ENCODE measurements at regions not wholly inside any gene's neighbourhood (a gene's known extent, or its start where the extent isn't known, plus 50 kb on each side); places are given as distances from the start of the nearest gene placed in this dataset.

DNA sequence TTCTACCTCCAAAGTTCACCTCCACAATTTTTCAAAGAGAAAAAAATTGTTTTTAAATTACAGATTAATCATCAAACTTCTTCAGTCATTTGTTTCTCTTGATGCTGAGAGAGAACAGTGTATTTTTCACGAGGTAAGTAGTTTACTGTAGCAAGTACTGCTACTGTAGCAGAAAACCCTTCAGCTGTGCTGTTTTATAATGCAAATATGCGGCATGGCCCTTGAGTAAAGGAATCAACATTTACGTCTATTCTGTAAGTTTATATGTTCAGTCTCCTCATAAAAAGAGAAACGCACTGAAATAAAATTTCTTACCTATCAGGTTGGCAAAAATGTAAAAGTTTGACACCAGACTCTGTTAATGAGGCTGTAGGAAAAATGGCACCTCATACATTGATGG, 399.0 kb downstream of the NKX6-1 start:
- no peaks in the 10 kb centered on the region for H4K20me1 ChIP-seq (replicated peaks; ENCODE audit: insufficient read depth)
- peaks cover 17% of the 10 kb centered on the region for H3K4me1 ChIP-seq (ENCODE audit: insufficient read depth)
- DNase-seq (ENCODE audit: low spot score) (peak; percentile 35), ATAC-seq (peak; percentile 61)
- H3F3A ChIP-seq (replicated peaks; ENCODE audit: low read depth), result no peaks in the 10 kb centered on the region
- no peak overlapping the region for H3K27ac ChIP-seq (ENCODE audit: low read depth)
- no peaks in the 10 kb centered on the region for H3K9me2 ChIP-seq (ENCODE audit: insufficient read depth)
- peak overlapping the region; percentile 6; the same call in 1 of the 2 replicates for H3K4me2 ChIP-seq
- Mint-ChIP-seq H3K4me3 (no peak overlapping the region), H3K36me3 (ENCODE audit: low read depth) (no peaks in the 10 kb centered on the region), H3K27me3 (ENCODE audit: insufficient read depth, low read depth, poor library complexity) (no peaks in the 10 kb centered on the region), H3K9me3 (no peaks in the 10 kb centered on the region), H3K27ac (peak overlapping the region; percentile 27; the same call in 1 of the 2 replicates), H3K4me1 (peaks cover 13% of the 10 kb centered on the region)
- H3K79me2 ChIP-seq (replicated peaks; ENCODE audit: insufficient read depth), result no peaks in the 10 kb centered on the region
- TF ChIP-seq ZNF114 (CRISPR knock-in tag; IDR thresholded peaks at IDR 0.05), result no peak
- TF ChIP-seq, protein P1, sequence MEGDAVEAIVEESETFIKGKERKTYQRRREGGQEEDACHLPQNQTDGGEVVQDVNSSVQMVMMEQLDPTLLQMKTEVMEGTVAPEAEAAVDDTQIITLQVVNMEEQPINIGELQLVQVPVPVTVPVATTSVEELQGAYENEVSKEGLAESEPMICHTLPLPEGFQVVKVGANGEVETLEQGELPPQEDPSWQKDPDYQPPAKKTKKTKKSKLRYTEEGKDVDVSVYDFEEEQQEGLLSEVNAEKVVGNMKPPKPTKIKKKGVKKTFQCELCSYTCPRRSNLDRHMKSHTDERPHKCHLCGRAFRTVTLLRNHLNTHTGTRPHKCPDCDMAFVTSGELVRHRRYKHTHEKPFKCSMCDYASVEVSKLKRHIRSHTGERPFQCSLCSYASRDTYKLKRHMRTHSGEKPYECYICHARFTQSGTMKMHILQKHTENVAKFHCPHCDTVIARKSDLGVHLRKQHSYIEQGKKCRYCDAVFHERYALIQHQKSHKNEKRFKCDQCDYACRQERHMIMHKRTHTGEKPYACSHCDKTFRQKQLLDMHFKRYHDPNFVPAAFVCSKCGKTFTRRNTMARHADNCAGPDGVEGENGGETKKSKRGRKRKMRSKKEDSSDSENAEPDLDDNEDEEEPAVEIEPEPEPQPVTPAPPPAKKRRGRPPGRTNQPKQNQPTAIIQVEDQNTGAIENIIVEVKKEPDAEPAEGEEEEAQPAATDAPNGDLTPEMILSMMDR (conservative IDR thresholded peaks at IDR 0.05; ENCODE audit: low read depth in 2 of 2), result no peak
- no peak for TF ChIP-seq STAT1 (IDR thresholded peaks at IDR 0.05; ENCODE audit: unreplicated experiment)
- TF ChIP-seq, protein P2, sequence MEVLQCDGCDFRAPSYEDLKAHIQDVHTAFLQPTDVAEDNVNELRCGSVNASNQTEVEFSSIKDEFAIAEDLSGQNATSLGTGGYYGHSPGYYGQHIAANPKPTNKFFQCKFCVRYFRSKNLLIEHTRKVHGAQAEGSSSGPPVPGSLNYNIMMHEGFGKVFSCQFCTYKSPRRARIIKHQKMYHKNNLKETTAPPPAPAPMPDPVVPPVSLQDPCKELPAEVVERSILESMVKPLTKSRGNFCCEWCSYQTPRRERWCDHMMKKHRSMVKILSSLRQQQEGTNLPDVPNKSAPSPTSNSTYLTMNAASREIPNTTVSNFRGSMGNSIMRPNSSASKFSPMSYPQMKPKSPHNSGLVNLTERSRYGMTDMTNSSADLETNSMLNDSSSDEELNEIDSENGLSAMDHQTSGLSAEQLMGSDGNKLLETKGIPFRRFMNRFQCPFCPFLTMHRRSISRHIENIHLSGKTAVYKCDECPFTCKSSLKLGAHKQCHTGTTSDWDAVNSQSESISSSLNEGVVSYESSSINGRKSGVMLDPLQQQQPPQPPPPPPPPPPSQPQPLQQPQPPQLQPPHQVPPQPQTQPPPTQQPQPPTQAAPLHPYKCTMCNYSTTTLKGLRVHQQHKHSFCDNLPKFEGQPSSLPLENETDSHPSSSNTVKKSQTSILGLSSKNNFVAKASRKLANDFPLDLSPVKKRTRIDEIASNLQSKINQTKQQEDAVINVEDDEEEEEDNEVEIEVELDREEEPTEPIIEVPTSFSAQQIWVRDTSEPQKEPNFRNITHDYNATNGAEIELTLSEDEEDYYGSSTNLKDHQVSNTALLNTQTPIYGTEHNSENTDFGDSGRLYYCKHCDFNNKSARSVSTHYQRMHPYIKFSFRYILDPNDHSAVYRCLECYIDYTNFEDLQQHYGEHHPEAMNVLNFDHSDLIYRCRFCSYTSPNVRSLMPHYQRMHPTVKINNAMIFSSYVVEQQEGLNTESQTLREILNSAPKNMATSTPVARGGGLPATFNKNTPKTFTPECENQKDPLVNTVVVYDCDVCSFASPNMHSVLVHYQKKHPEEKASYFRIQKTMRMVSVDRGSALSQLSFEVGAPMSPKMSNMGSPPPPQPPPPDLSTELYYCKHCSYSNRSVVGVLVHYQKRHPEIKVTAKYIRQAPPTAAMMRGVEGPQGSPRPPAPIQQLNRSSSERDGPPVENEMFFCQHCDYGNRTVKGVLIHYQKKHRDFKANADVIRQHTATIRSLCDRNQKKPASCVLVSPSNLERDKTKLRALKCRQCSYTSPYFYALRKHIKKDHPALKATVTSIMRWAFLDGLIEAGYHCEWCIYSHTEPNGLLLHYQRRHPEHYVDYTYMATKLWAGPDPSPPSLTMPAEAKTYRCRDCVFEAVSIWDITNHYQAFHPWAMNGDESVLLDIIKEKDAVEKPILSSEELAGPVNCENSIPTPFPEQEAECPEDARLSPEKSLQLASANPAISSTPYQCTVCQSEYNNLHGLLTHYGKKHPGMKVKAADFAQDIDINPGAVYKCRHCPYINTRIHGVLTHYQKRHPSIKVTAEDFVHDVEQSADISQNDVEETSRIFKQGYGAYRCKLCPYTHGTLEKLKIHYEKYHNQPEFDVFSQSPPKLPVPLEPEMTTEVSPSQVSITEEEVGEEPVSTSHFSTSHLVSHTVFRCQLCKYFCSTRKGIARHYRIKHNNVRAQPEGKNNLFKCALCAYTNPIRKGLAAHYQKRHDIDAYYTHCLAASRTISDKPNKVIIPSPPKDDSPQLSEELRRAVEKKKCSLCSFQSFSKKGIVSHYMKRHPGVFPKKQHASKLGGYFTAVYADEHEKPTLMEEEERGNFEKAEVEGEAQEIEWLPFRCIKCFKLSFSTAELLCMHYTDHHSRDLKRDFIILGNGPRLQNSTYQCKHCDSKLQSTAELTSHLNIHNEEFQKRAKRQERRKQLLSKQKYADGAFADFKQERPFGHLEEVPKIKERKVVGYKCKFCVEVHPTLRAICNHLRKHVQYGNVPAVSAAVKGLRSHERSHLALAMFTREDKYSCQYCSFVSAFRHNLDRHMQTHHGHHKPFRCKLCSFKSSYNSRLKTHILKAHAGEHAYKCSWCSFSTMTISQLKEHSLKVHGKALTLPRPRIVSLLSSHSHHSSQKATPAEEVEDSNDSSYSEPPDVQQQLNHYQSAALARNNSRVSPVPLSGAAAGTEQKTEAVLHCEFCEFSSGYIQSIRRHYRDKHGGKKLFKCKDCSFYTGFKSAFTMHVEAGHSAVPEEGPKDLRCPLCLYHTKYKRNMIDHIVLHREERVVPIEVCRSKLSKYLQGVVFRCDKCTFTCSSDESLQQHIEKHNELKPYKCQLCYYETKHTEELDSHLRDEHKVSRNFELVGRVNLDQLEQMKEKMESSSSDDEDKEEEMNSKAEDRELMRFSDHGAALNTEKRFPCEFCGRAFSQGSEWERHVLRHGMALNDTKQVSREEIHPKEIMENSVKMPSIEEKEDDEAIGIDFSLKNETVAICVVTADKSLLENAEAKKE (CRISPR knock-in tag; IDR thresholded peaks at IDR 0.05), result no peak
- TF ChIP-seq EZH2 (IDR thresholded peaks at IDR 0.05; ENCODE audit: low read depth, unreplicated experiment), result no peak
- no peak for TF ChIP-seq NANOG (IDR thresholded peaks at IDR 0.05; ENCODE audit: borderline replicate concordance)
- no peak for TF ChIP-seq POLR2AphosphoS5 (IDR thresholded peaks at IDR 0.05; ENCODE audit: low read depth)
- no peak for TF ChIP-seq EZH2phosphoT487 (IDR thresholded peaks at IDR 0.05; ENCODE audit: unreplicated experiment)
- TF ChIP-seq CREB1 (CRISPR knock-in tag; IDR thresholded peaks at IDR 0.05; ENCODE audit: low read depth), result no peak
- H2AFZ ChIP-seq, result no peak overlapping the region
- H3K36me3 ChIP-seq (ENCODE audit: insufficient read depth), result no peaks in the 10 kb centered on the region
- no peaks in the 10 kb centered on the region for H3K27me3 ChIP-seq (ENCODE audit: insufficient read depth)
- no peak overlapping the region for H3K4me3 ChIP-seq

Data from GM23338 (cell line).